COR-L47 (cell line): ENCODE measurements at regions not wholly inside any gene's neighbourhood (a gene's known extent, or its start where the extent isn't known, plus 50 kb on each side); places are given as distances from the start of the nearest gene placed in this dataset.
A peak's percentile ranks its signal among the peaks of the same experiment; 100 is the strongest.

Experiments
- DNase-seq: peaks from one replicate; lab custom pipeline; 2025; lab: John Stamatoyannopoulos, UW

GRCh38 chr5:124923131-124923530 lies 176.7 kb upstream of the ZNF608 start:
- peak; percentile 98 for DNase-seq

GRCh38 chr5:124924729-124925128 lies 178.3 kb upstream of the ZNF608 start:
- no peak for DNase-seq

- DNase-seq: no peak
Measured at GRCh38 chr5:124927735-124928134, 181.3 kb upstream of the ZNF608 start.

- no peak for DNase-seq
Measured at GRCh38 chr5:124929000-124929399, 182.6 kb upstream of the ZNF608 start.

GRCh38 chr5:124932791-124933600 lies 186.6 kb upstream of the ZNF608 start:
- DNase-seq: no peak

- DNase-seq: no peak
Measured at GRCh38 chr5:124935065-124935464, 188.6 kb upstream of the ZNF608 start.

GRCh38 chr5:124936626-124936933 lies 190.1 kb upstream of the ZNF608 start:
- no peak for DNase-seq

- DNase-seq: no peak
Measured at GRCh38 chr5:124941051-124942049, 194.9 kb upstream of the ZNF608 start.

GRCh38 chr5:124948062-124948753 lies 201.8 kb upstream of the ZNF608 start:
- peak; percentile 86 for DNase-seq

- no peak for DNase-seq
Measured at GRCh38 chr5:124948754-124949275, 202.4 kb upstream of the ZNF608 start.

GRCh38 chr5:124949862-124950261 lies 203.4 kb upstream of the ZNF608 start:
- no peak for DNase-seq

GRCh38 chr5:124951105-124951504 lies 204.7 kb upstream of the ZNF608 start:
- DNase-seq: no peak

- DNase-seq: no peak
Measured at GRCh38 chr5:124951661-124952060, 205.2 kb upstream of the ZNF608 start.

- no peak for DNase-seq
Measured at GRCh38 chr5:124952079-124952478, 205.6 kb upstream of the ZNF608 start.

GRCh38 chr5:124952566-124952965 lies 206.1 kb upstream of the ZNF608 start:
- no peak for DNase-seq

GRCh38 chr5:124954784-124955183 lies 208.3 kb upstream of the ZNF608 start:
- no peak for DNase-seq

GRCh38 chr5:124956471-124957029 lies 210.1 kb upstream of the ZNF608 start:
- no peak for DNase-seq

- no peak for DNase-seq
Measured at GRCh38 chr5:124957063-124957462, 210.6 kb upstream of the ZNF608 start.

- no peak for DNase-seq
Measured at GRCh38 chr5:124960266-124960665, 213.8 kb upstream of the ZNF608 start.

GRCh38 chr5:124961521-124961920 lies 215.1 kb upstream of the ZNF608 start:
- no peak for DNase-seq

- DNase-seq: no peak
Measured at GRCh38 chr5:124962111-124962510, 215.7 kb upstream of the ZNF608 start.

- no peak for DNase-seq
Measured at GRCh38 chr5:124962735-124963134, 216.3 kb upstream of the ZNF608 start.
